Colonic mucosa (tissue), 4 donors: ENCODE measurements at regions not wholly inside any gene's neighbourhood (a gene's known extent, or its start where the extent isn't known, plus 50 kb on each side); places are given as distances from the start of the nearest gene placed in this dataset.
A peak's percentile ranks its signal among the peaks of the same experiment; 100 is the strongest.
"Not testable (repeated sequence)": the region's sequence is repeated elsewhere in the genome, so short reads cannot be mapped to it uniquely, and the experiment has no call there.

Experiments used
- DNase-seq: peaks from one replicate; pipeline ENCODE4 v3.0.0-alpha.2; 2020
- H3K27ac ChIP-seq: fragments of 200-600 bp; one replicate; pipeline ENCODE4 v1.8.0; 2021
- H3K27me3 ChIP-seq: fragments of 200-600 bp; one replicate; pipeline ENCODE4 v1.8.0; 2021
- H3K36me3 ChIP-seq: fragments of 200-600 bp; one replicate; pipeline ENCODE4 v1.8.0; 2021
- H3K4me1 ChIP-seq: fragments of 200-600 bp; one replicate; pipeline ENCODE4 v1.8.0; 2021; ENCODE audit warnings: mild to moderate bottlenecking
- H3K4me3 ChIP-seq: fragments of 200-600 bp; one replicate; pipeline ENCODE4 v1.8.0; 2021
- H3K9ac ChIP-seq, 2 donors: one replicate each; pipeline ENCODE4 v1.7.0; 2013; ENCODE audit warnings: control low read depth in 2 of 2, low read depth in 2 of 2, low read length in 2 of 2
- H3K9me3 ChIP-seq: fragments of 200-600 bp; one replicate; pipeline ENCODE4 v1.8.0; 2021
- intact Hi-C: fragments of 100-400 bp; cut with DNase I; formaldehyde crosslinking; loops from one replicate; pipeline ENCODE4 v1.14.1; 2022
- TF ChIP-seq, protein P1 (sequence below): fragments of 200-600 bp; IDR thresholded peaks from one replicate; pipeline ENCODE4 v1.8.0; 2022; ENCODE audit warnings: antibody characterized with exemption, mild to moderate bottlenecking
- donor health status: healthy.
- donor health status: DM: no; HTN: no; CAD: no.
- donor health status: DM: no; HTN: no; CAD: no.

- H3K36me3 ChIP-seq: no peaks in the 10 kb centered on the region
- H3K27ac ChIP-seq: no peak overlapping the region
- no peaks in the 10 kb centered on the region for H3K9me3 ChIP-seq
- intact Hi-C loops: no loop called here
- TF ChIP-seq, protein P1, sequence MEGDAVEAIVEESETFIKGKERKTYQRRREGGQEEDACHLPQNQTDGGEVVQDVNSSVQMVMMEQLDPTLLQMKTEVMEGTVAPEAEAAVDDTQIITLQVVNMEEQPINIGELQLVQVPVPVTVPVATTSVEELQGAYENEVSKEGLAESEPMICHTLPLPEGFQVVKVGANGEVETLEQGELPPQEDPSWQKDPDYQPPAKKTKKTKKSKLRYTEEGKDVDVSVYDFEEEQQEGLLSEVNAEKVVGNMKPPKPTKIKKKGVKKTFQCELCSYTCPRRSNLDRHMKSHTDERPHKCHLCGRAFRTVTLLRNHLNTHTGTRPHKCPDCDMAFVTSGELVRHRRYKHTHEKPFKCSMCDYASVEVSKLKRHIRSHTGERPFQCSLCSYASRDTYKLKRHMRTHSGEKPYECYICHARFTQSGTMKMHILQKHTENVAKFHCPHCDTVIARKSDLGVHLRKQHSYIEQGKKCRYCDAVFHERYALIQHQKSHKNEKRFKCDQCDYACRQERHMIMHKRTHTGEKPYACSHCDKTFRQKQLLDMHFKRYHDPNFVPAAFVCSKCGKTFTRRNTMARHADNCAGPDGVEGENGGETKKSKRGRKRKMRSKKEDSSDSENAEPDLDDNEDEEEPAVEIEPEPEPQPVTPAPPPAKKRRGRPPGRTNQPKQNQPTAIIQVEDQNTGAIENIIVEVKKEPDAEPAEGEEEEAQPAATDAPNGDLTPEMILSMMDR: no peak
- no peaks in the 10 kb centered on the region for H3K4me1 ChIP-seq
- no peak overlapping the region for H3K4me3 ChIP-seq
- no peak for DNase-seq
- no peak overlapping the region for H3K9ac ChIP-seq
- H3K27me3 ChIP-seq: no peaks in the 10 kb centered on the region
These were observed 1428.2 kb downstream of the CDH12 start for GRCh38 chr5:21424907-21425306.

DNA sequence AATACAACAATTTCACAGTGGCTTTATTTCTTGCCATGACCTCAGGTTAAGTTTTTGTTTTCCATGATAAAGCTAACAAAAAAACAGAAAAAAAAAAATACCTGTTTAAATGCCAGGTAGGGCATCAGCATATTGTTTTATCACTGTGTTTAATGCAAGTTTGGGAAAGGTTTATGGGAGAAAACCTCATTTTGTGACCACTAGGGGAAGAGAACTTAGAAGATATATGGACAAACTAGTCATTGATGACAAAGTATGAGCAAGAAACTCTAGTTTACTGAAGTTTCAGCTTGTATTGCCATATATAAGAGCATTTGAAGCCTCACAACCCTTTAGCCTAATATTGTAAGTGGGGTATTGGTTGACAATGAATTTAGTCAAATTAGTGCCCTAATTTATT, 1431.4 kb upstream of the CDH18 start:
- no peaks in the 10 kb centered on the region for H3K36me3 ChIP-seq
- no peak overlapping the region for H3K27ac ChIP-seq
- H3K4me3 ChIP-seq: no peak overlapping the region
- TF ChIP-seq, protein P1: no peak
- no peak for DNase-seq
- H3K9ac ChIP-seq: no peak overlapping the region
- no peaks in the 10 kb centered on the region for H3K27me3 ChIP-seq
- no peaks in the 10 kb centered on the region for H3K4me1 ChIP-seq
- H3K9me3 ChIP-seq: no peaks in the 10 kb centered on the region
- intact Hi-C loops: no loop called here

- H3K4me3 ChIP-seq, H3K27ac ChIP-seq, H3K9me3 ChIP-seq, H3K4me1 ChIP-seq, H3K36me3 ChIP-seq, H3K9ac ChIP-seq, intact Hi-C loops, H3K27me3 ChIP-seq, DNase-seq: not testable (repeated sequence)
These were observed 1414.1 kb upstream of the CDH18 start for GRCh38 chr5:21402089-21402488.

DNA sequence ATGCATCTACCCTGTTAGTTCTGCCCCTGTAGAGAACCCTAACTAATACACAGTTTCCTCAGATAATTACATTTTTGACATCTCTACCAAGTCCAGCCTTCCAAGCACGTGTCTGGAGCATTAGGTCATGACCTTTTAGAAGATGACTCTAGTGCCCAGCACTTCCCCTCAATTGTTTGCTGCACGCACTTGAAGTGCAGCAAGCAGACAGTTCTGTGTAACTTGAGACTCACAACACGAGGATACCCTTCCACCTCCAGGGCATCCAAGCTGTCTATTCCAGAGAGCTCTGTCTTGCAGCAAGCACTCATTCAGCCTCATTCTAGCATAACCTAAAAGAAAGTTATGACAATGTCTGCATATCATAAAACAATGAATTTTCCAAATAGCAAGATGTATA, 1410.5 kb upstream of the CDH18 start:
- DNase-seq: no peak
- intact Hi-C loops: no loop called here
- Histone ChIP-seq H3K4me3 (no peak overlapping the region), H3K27me3 (no peaks in the 10 kb centered on the region), H3K36me3 (no peaks in the 10 kb centered on the region), H3K9me3 (no peaks in the 10 kb centered on the region), H3K4me1 (no peaks in the 10 kb centered on the region), H3K9ac (no peak overlapping the region), H3K27ac (no peak overlapping the region)
- TF ChIP-seq, protein P1: no peak

DNA sequence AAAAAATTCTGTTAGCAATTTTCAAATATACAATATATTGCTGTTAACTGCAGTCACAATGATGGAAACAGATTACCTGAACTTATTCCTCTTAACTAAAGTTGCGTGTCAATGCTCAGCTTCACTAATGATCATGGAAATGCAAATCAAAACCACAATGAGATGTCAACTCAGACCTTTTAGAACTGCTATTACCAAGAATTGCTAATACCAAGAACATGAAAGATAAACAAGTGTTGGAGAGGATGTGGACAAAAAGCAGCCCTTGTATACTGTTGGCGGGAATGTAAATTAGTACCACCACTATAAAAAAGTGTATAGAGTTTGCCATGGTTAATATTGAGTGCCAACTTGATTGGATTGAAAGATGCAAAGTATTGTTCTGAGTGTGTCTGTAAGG, 1409.7 kb upstream of the CDH18 start:
- no peak for DNase-seq
- Histone ChIP-seq H3K9ac (no peak overlapping the region), H3K4me1 (no peaks in the 10 kb centered on the region), H3K27ac (no peak overlapping the region), H3K36me3 (no peaks in the 10 kb centered on the region), H3K9me3 (no peaks in the 10 kb centered on the region), H3K4me3 (no peak overlapping the region), H3K27me3 (no peaks in the 10 kb centered on the region)
- intact Hi-C loops: no loop called here
- TF ChIP-seq, protein P1: no peak

DNA sequence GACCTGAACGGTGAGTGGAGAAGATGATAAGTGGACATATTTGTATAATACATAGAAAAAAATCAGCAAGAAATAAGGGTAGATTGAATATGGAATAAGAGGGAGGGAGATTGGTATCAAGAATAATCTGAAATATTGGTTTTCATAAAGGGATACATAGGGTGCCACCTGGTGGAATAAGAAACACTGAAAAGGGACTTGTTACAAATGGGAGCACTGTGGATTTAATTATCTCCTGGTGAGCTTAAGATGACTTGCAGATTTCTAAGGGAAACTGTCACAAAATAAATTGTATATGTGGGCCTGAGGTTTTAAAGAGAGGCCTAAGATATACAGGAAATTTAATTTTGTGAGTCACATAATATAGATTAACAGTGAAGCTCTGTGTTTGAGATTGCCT, 1403.5 kb upstream of the CDH18 start:
- intact Hi-C loops: no loop called here
- Histone ChIP-seq H3K27ac (no peak overlapping the region), H3K36me3 (no peaks in the 10 kb centered on the region), H3K4me1 (no peaks in the 10 kb centered on the region), H3K9ac (no peak overlapping the region), H3K27me3 (no peaks in the 10 kb centered on the region), H3K4me3 (no peak overlapping the region), H3K9me3 (no peaks in the 10 kb centered on the region)
- DNase-seq: no peak
- TF ChIP-seq, protein P1: no peak

DNA sequence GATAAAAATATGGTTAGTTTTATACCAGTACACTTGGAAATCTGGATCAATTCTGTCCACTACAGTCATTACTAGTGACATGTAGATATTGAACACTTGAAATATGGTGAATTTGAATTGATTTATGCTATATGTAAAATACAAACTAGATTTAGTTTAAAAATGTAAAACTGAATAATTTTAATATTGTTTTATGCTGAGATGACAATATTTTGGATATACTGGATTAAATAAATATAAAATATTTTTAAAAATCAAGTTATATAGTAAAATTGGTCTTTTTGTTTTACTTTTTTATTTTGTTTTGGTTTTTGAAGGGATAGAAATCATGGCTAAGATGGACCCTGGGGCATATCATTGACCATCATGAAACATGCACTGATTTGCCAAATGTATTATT, 1372.8 kb upstream of the CDH18 start:
- intact Hi-C loops, H3K9me3 ChIP-seq, H3K9ac ChIP-seq, H3K36me3 ChIP-seq, H3K27ac ChIP-seq, H3K4me3 ChIP-seq, H3K4me1 ChIP-seq, H3K27me3 ChIP-seq, DNase-seq: not testable (repeated sequence)

- DNase-seq, intact Hi-C loops, H3K36me3 ChIP-seq, H3K27ac ChIP-seq, H3K4me1 ChIP-seq, H3K4me3 ChIP-seq, H3K9me3 ChIP-seq, H3K9ac ChIP-seq, H3K27me3 ChIP-seq: not testable (repeated sequence)
These were observed 1353.9 kb upstream of the CDH18 start for GRCh38 chr5:21341948-21342261.

DNA sequence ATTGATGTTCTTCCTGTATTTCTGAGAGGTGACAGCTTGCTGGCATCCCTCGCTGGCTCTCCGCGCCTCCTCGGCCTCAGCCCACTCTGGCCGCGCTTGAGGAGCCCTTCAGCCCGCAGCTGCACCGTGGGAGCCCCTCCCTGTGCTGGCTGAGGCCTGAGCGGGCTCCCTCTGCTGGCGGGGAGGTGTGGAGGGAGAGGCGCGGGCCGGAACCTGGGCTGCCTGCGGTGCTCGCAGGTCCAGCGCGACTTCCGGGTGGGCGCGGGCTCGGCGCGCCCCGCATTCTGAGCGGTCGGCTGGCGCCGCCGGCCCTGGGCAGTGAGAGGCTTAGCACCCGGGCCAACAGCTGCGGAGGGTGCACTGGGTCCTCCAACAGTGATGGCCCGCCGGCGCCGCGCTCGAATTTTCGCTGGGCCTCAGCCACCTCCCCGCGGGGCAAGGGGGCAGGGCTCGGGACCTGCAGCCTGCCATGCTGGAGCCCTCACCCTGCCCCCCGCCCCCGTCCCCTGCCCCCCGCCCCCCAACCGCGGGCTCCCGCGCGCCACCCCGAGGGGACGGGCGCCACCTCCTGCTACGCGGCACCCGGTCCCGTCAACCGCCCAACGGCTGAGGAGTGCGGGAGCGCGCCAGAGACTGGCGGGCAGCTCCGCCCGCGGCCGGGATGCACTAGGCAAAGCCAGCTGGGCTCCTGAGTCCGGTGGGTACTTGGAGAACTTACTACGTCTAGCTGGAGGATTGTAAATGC, 1353.4 kb upstream of the CDH18 start:
- DNase-seq, H3K27me3 ChIP-seq, H3K9me3 ChIP-seq, H3K27ac ChIP-seq, H3K36me3 ChIP-seq, intact Hi-C loops, H3K9ac ChIP-seq, H3K4me1 ChIP-seq: not testable (repeated sequence)
- peak overlapping the region; percentile 24 for H3K4me3 ChIP-seq
